ENCODE measurements at regions not wholly inside any gene's neighbourhood (a gene's known extent, or its start where the extent isn't known, plus 50 kb on each side); places are given as distances from the start of the nearest gene placed in this dataset.

DNA sequence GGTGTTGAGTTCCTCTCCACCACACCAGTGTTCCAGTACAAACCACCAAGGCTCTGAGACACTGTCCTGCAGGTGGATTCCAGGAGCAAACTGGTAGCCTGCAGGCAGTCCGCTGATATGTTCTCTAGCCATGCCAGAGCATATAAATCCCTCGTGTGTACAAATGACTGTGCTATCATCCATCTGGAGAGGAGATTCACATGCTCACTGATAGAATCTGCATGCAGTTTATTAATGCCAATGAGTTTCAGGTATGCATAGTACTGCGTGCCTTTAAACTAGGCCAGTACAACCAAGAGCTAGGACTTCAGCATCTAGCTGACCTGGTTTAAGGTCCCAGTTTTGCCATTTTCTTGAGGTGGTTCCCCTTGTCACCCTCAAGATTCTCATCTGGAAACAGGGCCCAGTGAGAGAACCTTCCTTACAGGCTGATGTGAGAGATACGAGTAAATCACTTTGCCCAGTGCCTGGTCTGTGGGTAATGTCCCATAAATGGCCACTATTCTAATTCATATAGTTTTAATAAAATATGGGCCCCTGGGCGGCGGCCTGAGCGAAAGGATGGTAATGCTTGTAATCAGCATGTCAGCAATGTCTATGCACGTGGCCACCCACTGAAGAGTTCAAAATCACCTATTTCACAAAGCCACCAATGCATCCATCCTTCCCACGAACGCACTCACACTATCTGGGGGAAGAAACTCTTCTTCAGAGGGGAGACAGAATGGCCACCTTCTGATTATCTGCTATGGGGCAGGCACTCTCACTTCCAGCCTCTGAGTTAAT, 268.0 kb upstream of the ZMIZ1 start:
- intact Hi-C loops (cut with DNase I) = loop anchor here (5.0 to 10.0 kb wide), 3 partner anchors 172 to 397 kb away; partner anchors contain the start of gene ZMIZ1
- ATAC-seq = no peak

GRCh38 chr10:78802431-78802830, 266.3 kb upstream of the ZMIZ1 start:
- intact Hi-C loops (cut with DNase I) = loop anchor here (5.0 to 10.0 kb wide), 3 partner anchors 170 to 395 kb away; partner anchors contain the start of gene ZMIZ1
- no peak for ATAC-seq
- DNase-seq (ENCODE audit: missing footprints) = no peak

More for the DNA sequence above, 268.0 kb upstream of the ZMIZ1 start:
- no peak for DNase-seq (ENCODE audit: missing footprints)

- ATAC-seq = peak; percentile 36
- DNase-seq (ENCODE audit: missing footprints) = peak; percentile 75
- intact Hi-C loops (cut with DNase I) = loop anchor here (5.0 to 10.0 kb wide), 3 partner anchors 169 to 394 kb away; partner anchors contain the start of gene ZMIZ1
Observed at GRCh38 chr10:78802866-78803265, 265.9 kb upstream of the ZMIZ1 start.

GRCh38 chr10:78803710-78804109, 265.1 kb upstream of the ZMIZ1 start:
- DNase-seq (ENCODE audit: missing footprints) (no peak), ATAC-seq (no peak)
- intact Hi-C loops (cut with DNase I) = loop anchor here (5.0 to 10.0 kb wide), 3 partner anchors 169 to 394 kb away; partner anchors contain the start of gene ZMIZ1

DNA sequence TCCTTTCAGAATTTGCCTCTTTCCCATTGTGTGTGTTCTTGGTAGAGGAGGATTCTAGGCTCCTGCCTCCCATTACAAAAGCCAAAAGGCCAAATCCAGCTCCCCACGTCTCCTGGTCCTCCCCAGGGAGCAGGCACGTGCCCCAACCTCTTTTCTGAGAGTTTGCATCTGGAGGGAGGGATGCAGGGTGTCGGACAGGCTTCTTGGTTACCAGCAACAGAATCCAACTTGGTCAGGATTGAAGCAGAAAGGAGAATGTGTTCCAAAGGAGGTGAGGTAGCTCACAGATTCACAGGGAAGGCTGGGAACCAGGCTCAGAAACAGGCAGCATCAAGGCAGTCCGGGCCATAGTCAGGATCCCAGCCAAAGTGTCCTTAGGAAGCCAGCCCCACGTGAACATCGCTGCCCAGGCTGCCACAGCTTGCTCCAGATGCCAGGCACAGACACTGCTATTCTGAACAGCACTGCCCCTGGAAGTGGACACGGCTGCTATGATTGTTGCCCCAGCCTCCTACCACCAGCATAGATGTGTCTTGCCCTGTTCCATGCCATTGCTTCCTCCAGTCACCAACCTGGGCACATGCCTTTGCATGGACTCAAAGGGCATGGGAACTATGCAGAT, 264.2 kb upstream of the ZMIZ1 start:
- peak; percentile 83 for DNase-seq (ENCODE audit: missing footprints)
- intact Hi-C loops (cut with DNase I) = loop anchor here (5.0 to 10.0 kb wide), 3 partner anchors 168 to 393 kb away; partner anchors contain the start of gene ZMIZ1
- peak; percentile 55 for ATAC-seq

DNA sequence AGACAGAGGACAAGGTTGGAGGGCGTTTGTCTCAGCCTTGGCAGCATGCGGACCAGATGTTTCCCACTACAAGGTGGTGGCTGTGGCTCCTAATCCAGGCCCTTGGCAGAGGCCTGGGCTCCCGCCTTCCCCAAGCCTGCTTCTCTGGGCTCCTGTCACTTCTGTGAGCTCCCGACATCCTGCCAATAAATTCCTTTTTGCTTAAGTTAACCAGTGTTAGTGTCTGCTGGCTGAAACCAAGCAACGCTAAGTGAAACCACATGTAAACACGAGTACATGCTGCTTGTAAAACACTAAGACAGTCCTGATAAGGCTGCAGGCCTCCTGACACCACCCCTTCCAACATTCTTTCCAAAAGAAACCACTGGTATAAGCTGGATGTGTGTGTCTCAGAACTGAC, 263.6 kb upstream of the ZMIZ1 start:
- ATAC-seq (peak; percentile 93), DNase-seq (ENCODE audit: missing footprints) (peak; percentile 87)
- intact Hi-C loops (cut with DNase I) = loop anchor here (10.0 kb wide), 1 partner anchor 260 kb away; the partner anchor contains the start of gene ZMIZ1

DNA sequence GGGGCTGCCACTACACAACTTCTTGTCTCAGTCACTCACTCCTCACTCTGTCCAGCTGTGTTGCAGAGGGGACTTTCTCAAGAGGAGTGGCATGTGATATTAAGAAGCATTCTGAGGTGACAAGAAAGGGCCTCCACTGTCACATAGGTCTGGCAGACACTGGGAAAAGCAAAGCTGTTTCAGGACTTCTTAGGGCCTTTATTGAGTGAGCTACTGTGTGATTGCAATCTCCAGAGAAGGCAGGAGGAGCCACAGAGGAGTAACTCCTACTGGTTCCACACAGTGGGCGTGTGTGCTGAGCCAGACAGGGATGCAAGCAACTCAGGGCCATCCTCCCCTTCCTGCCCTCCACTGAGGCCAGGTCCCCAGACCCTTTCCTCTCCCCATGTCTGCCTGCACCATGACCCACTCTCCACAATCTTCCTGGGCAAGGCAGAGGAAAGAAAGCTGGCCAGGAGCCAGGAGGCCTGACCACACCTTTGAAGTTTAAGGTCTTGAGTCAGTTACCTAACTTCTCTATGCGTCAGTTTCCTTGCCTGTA, 262.0 kb upstream of the ZMIZ1 start:
- ATAC-seq (no peak), DNase-seq (ENCODE audit: missing footprints) (no peak)
- intact Hi-C loops (cut with DNase I) = loop anchor here (10.0 kb wide), 1 partner anchor 258 kb away; the partner anchor contains the start of gene ZMIZ1

- ATAC-seq = no peak
- no peak for DNase-seq (ENCODE audit: missing footprints)
- intact Hi-C loops (cut with DNase I) = loop anchor here (10.0 kb wide), 1 partner anchor 257 kb away; the partner anchor contains the start of gene ZMIZ1
Observed at GRCh38 chr10:78807504-78808203, 261.1 kb upstream of the ZMIZ1 start.

- no peak for ATAC-seq
- intact Hi-C loops (cut with DNase I) = loop anchor here (10.0 kb wide), 1 partner anchor 257 kb away; the partner anchor contains the start of gene ZMIZ1
- no peak for DNase-seq (ENCODE audit: missing footprints)
Observed at GRCh38 chr10:78808286-78808685, 260.5 kb upstream of the ZMIZ1 start.

DNA sequence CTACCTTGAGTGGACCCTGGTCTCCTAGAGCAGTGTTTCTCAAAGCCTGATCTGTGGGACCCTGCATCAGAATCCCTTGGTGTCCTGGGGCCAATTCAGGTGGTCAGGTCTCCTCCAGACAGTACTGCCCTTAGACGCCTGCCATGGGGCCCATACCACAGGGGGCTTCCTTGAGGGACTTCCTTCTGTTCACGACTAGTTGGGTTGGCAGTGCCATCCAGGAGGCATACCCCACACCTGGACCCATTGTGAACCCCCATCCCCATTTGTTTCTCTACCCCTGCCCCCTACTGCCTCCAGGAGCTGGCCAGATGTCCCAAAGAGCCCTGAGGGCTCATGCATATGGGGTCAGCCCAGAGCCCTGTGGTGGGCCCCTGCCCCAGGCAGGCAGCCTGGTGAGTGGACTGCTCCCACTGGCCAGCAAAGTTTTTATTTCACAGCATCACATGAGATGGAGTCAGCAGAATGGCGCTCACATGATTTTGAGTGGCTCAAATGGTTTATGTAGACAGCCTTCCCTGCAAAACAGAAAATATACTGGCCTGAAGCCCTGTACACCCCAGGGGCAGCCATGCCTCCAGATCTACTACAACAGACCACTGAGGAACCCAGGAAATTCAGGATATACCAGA, 259.9 kb upstream of the ZMIZ1 start:
- no peak for DNase-seq (ENCODE audit: missing footprints)
- intact Hi-C loops (cut with DNase I) = loop anchor here (10.0 kb wide), 1 partner anchor 256 kb away; the partner anchor contains the start of gene ZMIZ1
- ATAC-seq = no peak

GRCh38 chr10:78811174-78811573, 257.6 kb upstream of the ZMIZ1 start:
- DNase-seq (ENCODE audit: missing footprints) (no peak), ATAC-seq (no peak)
- intact Hi-C loops (cut with DNase I) = no loop called here

DNA sequence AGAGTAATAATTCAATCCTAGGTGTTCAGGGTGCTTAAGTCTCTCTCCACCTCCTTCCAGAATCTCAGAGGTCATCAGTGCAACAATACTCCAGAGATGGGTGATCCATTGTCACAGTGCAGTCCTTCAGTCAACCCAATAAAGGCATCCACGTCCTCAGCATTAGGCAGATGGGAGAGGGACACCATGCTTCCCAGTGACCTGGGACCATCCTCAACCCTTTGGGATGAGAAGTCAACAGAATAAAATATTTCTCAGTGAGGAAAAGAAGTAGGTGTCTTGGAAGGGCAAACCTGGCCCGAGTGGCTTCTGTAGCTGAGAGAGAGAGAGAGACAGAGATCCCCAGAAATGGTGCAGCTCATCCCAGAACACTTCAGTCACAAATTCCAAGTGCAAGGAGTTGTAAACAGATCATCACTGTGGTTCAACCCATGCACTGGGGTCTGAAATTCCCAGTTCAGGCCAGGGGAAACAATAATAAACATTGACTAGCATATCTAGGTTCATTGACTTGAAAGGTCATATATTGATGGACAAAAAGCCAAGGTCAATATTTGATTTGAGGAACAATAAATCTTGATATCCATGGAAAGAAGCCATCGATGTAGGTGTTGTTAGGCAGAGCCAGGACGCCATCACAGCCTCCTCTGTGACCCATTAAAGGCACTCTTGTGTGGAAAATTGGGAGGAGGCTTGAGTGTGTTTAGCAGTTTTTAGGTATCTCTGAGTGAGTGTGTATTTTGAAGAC, 256.0 kb upstream of the ZMIZ1 start:
- intact Hi-C loops (cut with DNase I) = no loop called here
- DNase-seq (ENCODE audit: missing footprints) = no peak
- ATAC-seq = no peak

GRCh38 chr10:78813526-78813925, 255.2 kb upstream of the ZMIZ1 start:
- intact Hi-C loops (cut with DNase I) = no loop called here
- DNase-seq (ENCODE audit: missing footprints) (no peak), ATAC-seq (no peak)

GRCh38 chr10:78813998-78814399, 254.8 kb upstream of the ZMIZ1 start:
- ATAC-seq = no peak

DNA sequence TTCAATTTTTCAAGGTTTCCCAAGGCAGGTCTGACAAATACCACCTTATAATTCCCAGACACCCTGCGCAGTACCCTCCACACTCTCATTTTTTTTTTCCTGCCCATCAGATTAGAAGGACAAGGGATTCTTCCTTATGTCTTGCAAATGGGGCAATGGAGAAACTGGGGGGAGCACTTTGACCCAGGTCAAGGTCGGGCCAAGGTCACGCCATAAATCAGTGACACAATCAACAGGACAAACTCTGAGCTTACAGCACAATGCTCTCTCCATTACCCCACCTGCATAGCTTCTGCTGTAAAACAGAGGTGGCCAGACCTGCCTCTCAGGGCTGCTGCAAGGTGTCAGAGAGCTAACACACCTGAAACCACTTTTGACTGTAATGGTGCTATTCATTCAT, 254.4 kb upstream of the ZMIZ1 start:
- ATAC-seq (no peak), DNase-seq (ENCODE audit: missing footprints) (no peak)
- intact Hi-C loops (cut with DNase I) = no loop called here

More at GRCh38 chr10:78813998-78814399, 254.8 kb upstream of the ZMIZ1 start:
- no peak for DNase-seq (ENCODE audit: missing footprints)
- intact Hi-C loops (cut with DNase I) = no loop called here

GRCh38 chr10:78815702-78816334, 252.9 kb upstream of the ZMIZ1 start:
- intact Hi-C loops (cut with DNase I) = no loop called here
- DNase-seq (ENCODE audit: missing footprints) (no peak), ATAC-seq (no peak)

DNA sequence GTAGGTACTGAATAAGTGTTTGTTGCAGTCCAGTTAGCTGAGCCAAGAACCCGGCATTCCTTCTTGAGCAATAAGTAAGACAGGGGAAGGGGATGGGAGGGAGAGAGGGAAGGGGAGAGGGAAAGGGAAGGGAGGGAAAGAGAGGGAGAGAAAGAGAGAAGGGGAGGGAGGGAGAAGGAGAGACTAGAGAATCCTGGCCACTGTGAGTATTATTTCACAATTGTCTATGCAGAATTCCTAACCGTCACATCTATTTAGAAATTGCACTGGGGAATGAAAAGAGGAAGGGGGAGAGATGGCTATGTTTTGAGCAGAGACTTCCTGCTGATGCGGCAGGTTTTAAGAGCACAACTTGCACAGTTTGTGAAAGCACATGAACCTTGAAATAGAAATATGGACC, 251.4 kb upstream of the ZMIZ1 start:
- intact Hi-C loops (cut with DNase I) = no loop called here
- ATAC-seq = peak; percentile 76

More for the DNA sequence above, 251.4 kb upstream of the ZMIZ1 start:
- no peak for DNase-seq (ENCODE audit: missing footprints)

Data from Right ventricle myocardium inferior (tissue), 1 donor.